ENCODE measurements at regions not wholly inside any gene's neighbourhood (a gene's known extent, or its start where the extent isn't known, plus 50 kb on each side); places are given as distances from the start of the nearest gene placed in this dataset.
"Not testable (repeated sequence)": the region's sequence is repeated elsewhere in the genome, so short reads cannot be mapped to it uniquely, and the experiment has no call there.

- no peak for ATAC-seq (replicated peaks)
- Mint-ChIP-seq H3K36me3 (no peaks in the 10 kb centered on the region), H3K27ac (no peak overlapping the region), H3K9me3 (peaks cover 0 to 4% of the 10 kb centered on the region in 2 donors), H3K27me3 (peaks cover 0 to 4% of the 10 kb centered on the region in 2 donors), H3K4me1 (peaks cover 15 to 18% of the 10 kb centered on the region in 2 donors), H3K4me3 (no peak overlapping the region)
- no peak for DNase-seq
Observed at GRCh38 chr12:107377596-107378385, 284.4 kb upstream of the CRY1 start.

- H3K4me1 Mint-ChIP-seq, result peaks cover 8 to 9% of the 10 kb centered on the region in 2 donors
- DNase-seq (no peak), ATAC-seq (replicated peaks) (no peak)
- H3K27me3 Mint-ChIP-seq, result peaks cover 0 to 4% of the 10 kb centered on the region in 2 donors
- peaks cover 0 to 4% of the 10 kb centered on the region in 2 donors for H3K9me3 Mint-ChIP-seq
- H3K4me3 Mint-ChIP-seq, result no peak overlapping the region
- no peak overlapping the region for H3K27ac Mint-ChIP-seq
- no peaks in the 10 kb centered on the region for H3K36me3 Mint-ChIP-seq
Observed at GRCh38 chr12:107378609-107379008, 285.3 kb upstream of the CRY1 start.

- H3K36me3 Mint-ChIP-seq; ATAC-seq (replicated peaks); H3K27ac Mint-ChIP-seq; H3K4me3 Mint-ChIP-seq; H3K9me3 Mint-ChIP-seq; H3K27me3 Mint-ChIP-seq; H3K4me1 Mint-ChIP-seq; DNase-seq: not testable (repeated sequence)
Observed at GRCh38 chr12:107379142-107379851, 285.9 kb upstream of the CRY1 start.

GRCh38 chr12:107379852-107380567, 286.7 kb upstream of the CRY1 start:
- Mint-ChIP-seq H3K27ac (no peak overlapping the region), H3K9me3 (peaks cover 0 to 4% of the 10 kb centered on the region in 2 donors), H3K4me1 (no peaks in the 10 kb centered on the region), H3K27me3 (peaks cover 0 to 4% of the 10 kb centered on the region in 2 donors), H3K4me3 (no peak overlapping the region), H3K36me3 (no peaks in the 10 kb centered on the region)
- ATAC-seq (replicated peaks), result no peak
- DNase-seq, result no peak

- DNase-seq, result no peak
- Mint-ChIP-seq H3K9me3 (peaks cover 0 to 4% of the 10 kb centered on the region in 2 donors), H3K4me1 (peaks cover 0 to 3% of the 10 kb centered on the region in 2 donors), H3K27ac (no peak overlapping the region), H3K27me3 (no peaks in the 10 kb centered on the region), H3K36me3 (no peaks in the 10 kb centered on the region), H3K4me3 (no peak overlapping the region)
- ATAC-seq (replicated peaks), result no peak
Observed at GRCh38 chr12:107384645-107385044, 291.3 kb upstream of the CRY1 start.

GRCh38 chr12:107385509-107385908, 292.2 kb upstream of the CRY1 start:
- peaks cover 2 to 8% of the 10 kb centered on the region in 2 donors for H3K9me3 Mint-ChIP-seq
- H3K4me1 Mint-ChIP-seq, result peaks cover 0 to 3% of the 10 kb centered on the region in 2 donors
- no peak overlapping the region for H3K4me3 Mint-ChIP-seq
- ATAC-seq (replicated peaks) (no peak), DNase-seq (no peak)
- H3K36me3 Mint-ChIP-seq, result no peaks in the 10 kb centered on the region
- peaks cover 0 to 2% of the 10 kb centered on the region in 2 donors for H3K27me3 Mint-ChIP-seq
- no peak overlapping the region for H3K27ac Mint-ChIP-seq

GRCh38 chr12:107386569-107386968, 293.2 kb upstream of the CRY1 start:
- Mint-ChIP-seq H3K27ac (no peak overlapping the region), H3K4me1 (peaks cover 0 to 3% of the 10 kb centered on the region in 2 donors)

GRCh38 chr12:107388263-107388662, 294.9 kb upstream of the CRY1 start:
- ATAC-seq (replicated peaks), result no peak
- H3K9me3 Mint-ChIP-seq, result peaks cover 2 to 8% of the 10 kb centered on the region in 2 donors
- DNase-seq, result no peak
- H3K27me3 Mint-ChIP-seq, result peaks cover 0 to 4% of the 10 kb centered on the region in 2 donors
- peaks cover 0 to 3% of the 10 kb centered on the region in 2 donors for H3K4me1 Mint-ChIP-seq
- no peak overlapping the region for H3K4me3 Mint-ChIP-seq
- no peaks in the 10 kb centered on the region for H3K36me3 Mint-ChIP-seq
- H3K27ac Mint-ChIP-seq, result no peak overlapping the region

More at GRCh38 chr12:107386569-107386968, 293.2 kb upstream of the CRY1 start:
- Mint-ChIP-seq H3K4me3 (no peak overlapping the region), H3K9me3 (peaks cover 2 to 8% of the 10 kb centered on the region in 2 donors), H3K27me3 (peaks cover 0 to 4% of the 10 kb centered on the region in 2 donors), H3K36me3 (no peaks in the 10 kb centered on the region)
- ATAC-seq (replicated peaks) (no peak), DNase-seq (no peak)

- peaks cover 0 to 4% of the 10 kb centered on the region in 2 donors for H3K27me3 Mint-ChIP-seq
- H3K4me1 Mint-ChIP-seq, result peaks cover 0 to 10% of the 10 kb centered on the region in 2 donors
- H3K9me3 Mint-ChIP-seq, result peaks cover 2 to 8% of the 10 kb centered on the region in 2 donors
- no peak overlapping the region for H3K4me3 Mint-ChIP-seq
- ATAC-seq (replicated peaks) (no peak), DNase-seq (no peak)
- no peak overlapping the region for H3K27ac Mint-ChIP-seq
- no peaks in the 10 kb centered on the region for H3K36me3 Mint-ChIP-seq
Observed at GRCh38 chr12:107390414-107390813, 295.2 kb upstream of the PWP1 start.

- Mint-ChIP-seq H3K9me3 (peaks cover 2 to 8% of the 10 kb centered on the region in 2 donors), H3K27ac (no peak overlapping the region), H3K4me1 (peaks cover 0 to 7% of the 10 kb centered on the region in 2 donors), H3K4me3 (no peak overlapping the region), H3K27me3 (peaks cover 0 to 4% of the 10 kb centered on the region in 2 donors), H3K36me3 (no peaks in the 10 kb centered on the region)
- DNase-seq (no peak), ATAC-seq (replicated peaks) (no peak)
Observed at GRCh38 chr12:107393043-107393717, 292.4 kb upstream of the PWP1 start.

GRCh38 chr12:107394693-107395092, 290.9 kb upstream of the PWP1 start:
- Mint-ChIP-seq H3K4me1 (peaks cover 0 to 7% of the 10 kb centered on the region in 2 donors), H3K36me3 (no peaks in the 10 kb centered on the region), H3K9me3 (peaks cover 2 to 3% of the 10 kb centered on the region in 2 donors), H3K4me3 (no peak overlapping the region), H3K27me3 (peaks cover 0 to 5% of the 10 kb centered on the region in 2 donors), H3K27ac (no peak overlapping the region)
- ATAC-seq (replicated peaks), result peak; percentile 79 to 90
- no peak for DNase-seq

GRCh38 chr12:107395817-107396216, 289.8 kb upstream of the PWP1 start:
- Mint-ChIP-seq H3K4me3 (no peak overlapping the region), H3K4me1 (peaks cover 0 to 7% of the 10 kb centered on the region in 2 donors), H3K36me3 (no peaks in the 10 kb centered on the region), H3K27ac (no peak overlapping the region), H3K9me3 (no peaks in the 10 kb centered on the region), H3K27me3 (peaks cover 0 to 3% of the 10 kb centered on the region in 2 donors)
- ATAC-seq (replicated peaks) (no peak), DNase-seq (no peak)

- H3K36me3 Mint-ChIP-seq, result no peaks in the 10 kb centered on the region
- no peak for DNase-seq
- peaks cover 0 to 7% of the 10 kb centered on the region in 2 donors for H3K4me1 Mint-ChIP-seq
- no peak overlapping the region for H3K4me3 Mint-ChIP-seq
- ATAC-seq (replicated peaks), result no peak
- no peak overlapping the region for H3K27ac Mint-ChIP-seq
- peaks cover 0 to 3% of the 10 kb centered on the region in 2 donors for H3K27me3 Mint-ChIP-seq
- no peaks in the 10 kb centered on the region for H3K9me3 Mint-ChIP-seq
Observed at GRCh38 chr12:107396991-107397390, 288.6 kb upstream of the PWP1 start.

All from stimulated activated naive B cell treated with anti-CD40 and anti-IgM and Interleukin-4, amounts not matched to agents 10 μg/mL and 1 μg/mL and 100 μg/mL, for 72 hours (primary cell).